PFSK-1 (cell line): ENCODE measurements at regions not wholly inside any gene's neighbourhood (a gene's known extent, or its start where the extent isn't known, plus 50 kb on each side); places are given as distances from the start of the nearest gene placed in this dataset.

ENCODE experiments used
- FOXP2 ChIP-seq: optimal IDR thresholded peaks from 2 replicates; pipeline ENCODE3; 2011; ENCODE audit warnings: borderline replicate concordance, control low read depth, inconsistent platforms; ENCODE audit not compliant: insufficient read depth; ENCODE audit errors: extremely low read length, extremely low read depth
- POLR2AphosphoS5 ChIP-seq: IDR thresholded peaks from 2 replicates; pipeline ENCODE4 v1.6.1; 2012; ENCODE audit warnings: low read depth, mild to moderate bottlenecking, control low read depth, low read length, moderate library complexity
- SIN3A ChIP-seq: IDR thresholded peaks from 2 replicates; pipeline ENCODE4 v1.6.1; 2012; ENCODE audit warnings: mild to moderate bottlenecking, low read length, moderate library complexity, borderline replicate concordance; ENCODE audit not compliant: insufficient read depth
- TAF1 ChIP-seq: IDR thresholded peaks from 2 replicates; pipeline ENCODE4 v1.6.1; 2012; ENCODE audit warnings: low read length, control low read depth, borderline replicate concordance; ENCODE audit not compliant: insufficient read depth
- TF ChIP-seq, protein P1 (sequence below), 2 experiments: IDR thresholded peaks; 2 replicates each; pipeline versions ENCODE4 v1.6.1 to v1.8.0; 2011 to 2012; ENCODE audit warnings: low read depth in 2 of 2, low read length in 2 of 2, control low read depth in 1 of 2, inconsistent platforms in 1 of 2, mild to moderate bottlenecking in 1 of 2, moderate library complexity in 1 of 2; ENCODE audit not compliant: insufficient read depth in 1 of 2

DNA sequence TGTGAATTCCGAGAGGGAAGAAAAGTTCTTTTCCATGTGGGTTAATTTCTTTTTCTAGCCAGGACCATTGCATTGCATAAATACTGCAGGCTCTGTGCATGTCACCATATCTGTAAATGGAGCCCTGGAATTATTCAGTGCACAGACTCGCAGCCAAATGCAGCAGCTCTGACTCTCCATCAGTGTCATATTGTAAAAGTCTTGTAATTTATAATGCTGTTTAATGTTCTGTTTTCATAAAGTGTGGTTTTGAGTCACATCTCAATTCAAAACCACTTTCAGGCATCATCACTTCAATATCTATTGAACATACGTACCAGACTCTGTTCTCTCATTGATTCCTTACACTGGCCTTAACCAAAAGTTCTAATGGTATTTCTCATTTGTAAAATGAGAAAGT, 193.9 kb upstream of the RPL34 start:
- TF ChIP-seq TAF1 (no peak), POLR2AphosphoS5 (no peak), SIN3A (no peak), FOXP2 (no peak)
- TF ChIP-seq, protein P1, sequence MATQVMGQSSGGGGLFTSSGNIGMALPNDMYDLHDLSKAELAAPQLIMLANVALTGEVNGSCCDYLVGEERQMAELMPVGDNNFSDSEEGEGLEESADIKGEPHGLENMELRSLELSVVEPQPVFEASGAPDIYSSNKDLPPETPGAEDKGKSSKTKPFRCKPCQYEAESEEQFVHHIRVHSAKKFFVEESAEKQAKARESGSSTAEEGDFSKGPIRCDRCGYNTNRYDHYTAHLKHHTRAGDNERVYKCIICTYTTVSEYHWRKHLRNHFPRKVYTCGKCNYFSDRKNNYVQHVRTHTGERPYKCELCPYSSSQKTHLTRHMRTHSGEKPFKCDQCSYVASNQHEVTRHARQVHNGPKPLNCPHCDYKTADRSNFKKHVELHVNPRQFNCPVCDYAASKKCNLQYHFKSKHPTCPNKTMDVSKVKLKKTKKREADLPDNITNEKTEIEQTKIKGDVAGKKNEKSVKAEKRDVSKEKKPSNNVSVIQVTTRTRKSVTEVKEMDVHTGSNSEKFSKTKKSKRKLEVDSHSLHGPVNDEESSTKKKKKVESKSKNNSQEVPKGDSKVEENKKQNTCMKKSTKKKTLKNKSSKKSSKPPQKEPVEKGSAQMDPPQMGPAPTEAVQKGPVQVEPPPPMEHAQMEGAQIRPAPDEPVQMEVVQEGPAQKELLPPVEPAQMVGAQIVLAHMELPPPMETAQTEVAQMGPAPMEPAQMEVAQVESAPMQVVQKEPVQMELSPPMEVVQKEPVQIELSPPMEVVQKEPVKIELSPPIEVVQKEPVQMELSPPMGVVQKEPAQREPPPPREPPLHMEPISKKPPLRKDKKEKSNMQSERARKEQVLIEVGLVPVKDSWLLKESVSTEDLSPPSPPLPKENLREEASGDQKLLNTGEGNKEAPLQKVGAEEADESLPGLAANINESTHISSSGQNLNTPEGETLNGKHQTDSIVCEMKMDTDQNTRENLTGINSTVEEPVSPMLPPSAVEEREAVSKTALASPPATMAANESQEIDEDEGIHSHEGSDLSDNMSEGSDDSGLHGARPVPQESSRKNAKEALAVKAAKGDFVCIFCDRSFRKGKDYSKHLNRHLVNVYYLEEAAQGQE (IDR thresholded peaks at IDR 0.05; ENCODE audit: insufficient read depth in 1 of 2, low read depth in 2 of 2, low read length in 2 of 2) = no peak
